DOHH2 (cell line): ENCODE measurements at regions not wholly inside any gene's neighbourhood (a gene's known extent, or its start where the extent isn't known, plus 50 kb on each side); places are given as distances from the start of the nearest gene placed in this dataset.

ENCODE experiments used
- CTCF ChIP-seq: fragments of 200-600 bp; sonication (generic); IDR thresholded peaks from one replicate; pipeline ENCODE4 v1.5.1; 2014; ENCODE audit warnings: antibody characterized with exemption, mild to moderate bottlenecking, low read depth, low read length; ENCODE audit not compliant: poor library complexity, severe bottlenecking
- EZH2phosphoT487 ChIP-seq: fragments of 200-600 bp; sonication (generic); IDR thresholded peaks from 2 replicates; pipeline ENCODE4 v1.6.1; 2017; ENCODE audit warnings: borderline replicate concordance, mild to moderate bottlenecking, antibody characterized with exemption, low read length, moderate library complexity, mixed read lengths

GRCh38 chr13:22106058-22106457, 435.2 kb downstream of the FGF9 start:
- TF ChIP-seq EZH2phosphoT487 (no peak), CTCF (no peak)
